SK-N-SH (cell line): ENCODE measurements at regions not wholly inside any gene's neighbourhood (a gene's known extent, or its start where the extent isn't known, plus 50 kb on each side); places are given as distances from the start of the nearest gene placed in this dataset.

Experiments
- CTCF ChIP-seq: fragments of 200-600 bp; sonication (generic); IDR thresholded peaks from 2 replicates; pipeline ENCODE4 v1.6.1; 2017; ENCODE audit warnings: antibody characterized with exemption, mild to moderate bottlenecking, moderate library complexity
- ELF1 ChIP-seq: IDR thresholded peaks from 2 replicates; pipeline ENCODE4 v1.4.0; 2012
- EP300 ChIP-seq, 2 experiments: IDR thresholded peaks; 2 replicates each; pipeline versions ENCODE4 v1.4.0 to v1.6.1; 2012; ENCODE audit warnings: borderline replicate concordance in 1 of 2, low read depth in 1 of 2, low read length in 1 of 2
- FOSL2 ChIP-seq: IDR thresholded peaks from 2 replicates; pipeline ENCODE4 v1.4.0; 2012; ENCODE audit warnings: low read depth, mild to moderate bottlenecking, moderate library complexity, borderline replicate concordance
- FOXM1 ChIP-seq: IDR thresholded peaks from 2 replicates; pipeline ENCODE4 v1.4.0; 2012; ENCODE audit warnings: low read depth, mild to moderate bottlenecking
- JUND ChIP-seq: IDR thresholded peaks from 2 replicates; pipeline ENCODE4 v1.4.0; 2012
- NFIC ChIP-seq: IDR thresholded peaks from 2 replicates; pipeline ENCODE4 v1.4.0; 2012; ENCODE audit warnings: borderline replicate concordance
- NRF1 ChIP-seq: IDR thresholded peaks from 2 replicates; pipeline ENCODE4 v1.6.1; 2012; ENCODE audit warnings: low read depth, mild to moderate bottlenecking, low read length
- POLR2AphosphoS5 ChIP-seq: IDR thresholded peaks from 2 replicates; pipeline ENCODE4 v1.6.1; 2012; ENCODE audit warnings: low read depth, low read length
- RCOR1 ChIP-seq: fragments of 150-350 bp; IDR thresholded peaks from 2 replicates; pipeline ENCODE4 v1.6.1; 2017; ENCODE audit warnings: antibody characterized with exemption, low read length
- SIN3A ChIP-seq: IDR thresholded peaks from 2 replicates; pipeline ENCODE4 v1.6.1; 2012; ENCODE audit warnings: low read depth, mild to moderate bottlenecking, low read length, moderate library complexity, borderline replicate concordance
- SMC3 ChIP-seq: IDR thresholded peaks from 2 replicates; pipeline ENCODE4 v1.6.1; 2012; ENCODE audit warnings: low read depth, low read length, improper control_type of control experiment
- TAF1 ChIP-seq: IDR thresholded peaks from 2 replicates; pipeline ENCODE4 v1.6.1; 2012; ENCODE audit warnings: low read depth, mild to moderate bottlenecking, low read length, moderate library complexity, borderline replicate concordance

- TF ChIP-seq CTCF (no peak), SIN3A (no peak), POLR2AphosphoS5 (no peak), FOSL2 (no peak), TAF1 (no peak), JUND (no peak), SMC3 (no peak), RCOR1 (no peak), FOXM1 (no peak), ELF1 (no peak), NRF1 (no peak), NFIC (no peak), EP300 (IDR thresholded peaks at IDR 0.05; ENCODE audit: borderline replicate concordance in 1 of 2, low read depth in 1 of 2, low read length in 1 of 2) (no peak)
Measured at GRCh38 chr17:70677783-70678647, 508.7 kb downstream of the KCNJ2 start.
